Heart left ventricle (tissue), 13 donors: ENCODE measurements at regions not wholly inside any gene's neighbourhood (a gene's known extent, or its start where the extent isn't known, plus 50 kb on each side); places are given as distances from the start of the nearest gene placed in this dataset.

Experiments used
- POLR2A ChIP-seq, 2 donors: fragments of 450-650 bp; IDR thresholded peaks; one replicate each; pipeline ENCODE4 v1.6.1; 2017; ENCODE audit warnings: antibody characterized with exemption in 2 of 2, mild to moderate bottlenecking in 2 of 2, moderate library complexity in 2 of 2
- TF ChIP-seq, protein P1 (sequence below), 12 donors: fragments of 200-600 bp; sonication (generic) in 4 of 12; IDR thresholded peaks; one replicate each; pipeline versions ENCODE4 v1.5.0 to v1.8.0; 2018 to 2022; ENCODE audit warnings: antibody characterized with exemption in 12 of 12, mild to moderate bottlenecking in 5 of 12
- donor health status: ischemic (EF 13 %, LVEDD 7.1; RV severe dilation, severe dysfunction).
- donor health status: DM: no; HTN: yes; CAD: no.
- donor health status: DM: no; HTN: no; CAD: no.
- donor health status: ischemic (EF 25% LVEDD 6.9; RV normal size, moderate dysfunction).
- donor health status: ischemic (EF 25% LVEDD 5.7; RV mildly dilated, moderate dysfunction).
- donor health status: ischemic (EF 35%, LVEDD 5.7; RV mildly dilated, moderate dysfunction).
- donor health status: nonischemic (EF 11% LVEDD 7.7; RV severe dilation, severe dysfunction).
- donor health status: DM: yes; HTN: yes; CAD: no.
- donor health status: PGD.
- donor health status: ischemic (EF 29% LVEDD 5.4; RV normal size, mild dysfunction).
- donor health status: nonischemic (EF 23%, LVEDD 6.1; RV moderate dilation, normal function).

DNA sequence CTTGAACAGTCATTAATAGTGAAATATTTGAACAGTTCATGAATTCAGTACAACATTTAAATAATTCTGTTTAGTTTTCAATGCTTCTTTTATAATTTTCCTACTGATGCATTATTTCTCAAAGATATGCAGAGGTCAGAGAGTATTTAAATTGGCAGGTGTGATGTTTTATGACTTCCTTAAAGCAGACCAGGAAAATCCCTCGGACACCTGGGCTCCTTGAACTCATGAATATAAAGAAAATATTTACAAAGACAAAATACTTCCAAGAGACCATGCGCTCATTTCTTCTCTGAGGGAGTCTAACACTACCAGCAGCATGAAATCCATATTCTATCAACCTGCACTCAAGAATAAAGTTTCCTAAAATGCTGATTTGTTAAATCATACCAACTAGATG lies 127.6 kb downstream of the IPMK start:
- TF ChIP-seq, protein P1, sequence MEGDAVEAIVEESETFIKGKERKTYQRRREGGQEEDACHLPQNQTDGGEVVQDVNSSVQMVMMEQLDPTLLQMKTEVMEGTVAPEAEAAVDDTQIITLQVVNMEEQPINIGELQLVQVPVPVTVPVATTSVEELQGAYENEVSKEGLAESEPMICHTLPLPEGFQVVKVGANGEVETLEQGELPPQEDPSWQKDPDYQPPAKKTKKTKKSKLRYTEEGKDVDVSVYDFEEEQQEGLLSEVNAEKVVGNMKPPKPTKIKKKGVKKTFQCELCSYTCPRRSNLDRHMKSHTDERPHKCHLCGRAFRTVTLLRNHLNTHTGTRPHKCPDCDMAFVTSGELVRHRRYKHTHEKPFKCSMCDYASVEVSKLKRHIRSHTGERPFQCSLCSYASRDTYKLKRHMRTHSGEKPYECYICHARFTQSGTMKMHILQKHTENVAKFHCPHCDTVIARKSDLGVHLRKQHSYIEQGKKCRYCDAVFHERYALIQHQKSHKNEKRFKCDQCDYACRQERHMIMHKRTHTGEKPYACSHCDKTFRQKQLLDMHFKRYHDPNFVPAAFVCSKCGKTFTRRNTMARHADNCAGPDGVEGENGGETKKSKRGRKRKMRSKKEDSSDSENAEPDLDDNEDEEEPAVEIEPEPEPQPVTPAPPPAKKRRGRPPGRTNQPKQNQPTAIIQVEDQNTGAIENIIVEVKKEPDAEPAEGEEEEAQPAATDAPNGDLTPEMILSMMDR (IDR thresholded peaks at IDR 0.05) = no peak
- no peak for TF ChIP-seq POLR2A (IDR thresholded peaks at IDR 0.05)
